OCI-LY1 (cell line): ENCODE measurements at regions not wholly inside any gene's neighbourhood (a gene's known extent, or its start where the extent isn't known, plus 50 kb on each side); places are given as distances from the start of the nearest gene placed in this dataset.

Experiments
- H2AFZ ChIP-seq: fragments of 200-600 bp; sonication (generic), shearing (Covaris generic); 2 replicates; pipeline ENCODE4 v1.6.0; 2014; ENCODE audit warnings: antibody characterized with exemption, mild to moderate bottlenecking, low read length
- H3F3A ChIP-seq: fragments of 200-600 bp; sonication (generic), shearing (Covaris generic); 2 replicates; pipeline ENCODE4 v1.6.0; 2014; ENCODE audit warnings: mild to moderate bottlenecking, antibody characterized with exemption, low read length, moderate library complexity; ENCODE audit not compliant: insufficient read depth
- H3K27ac ChIP-seq: fragments of 200-600 bp; sonication (generic); 2 replicates; pipeline ENCODE4 v1.5.1; 2014; ENCODE audit warnings: low read length, mixed run types, mild to moderate bottlenecking, low read depth; ENCODE audit not compliant: poor library complexity, severe bottlenecking
- H3K27me3 ChIP-seq: fragments of 200-600 bp; sonication (generic); 2 replicates; pipeline ENCODE4 v1.6.0; 2014; ENCODE audit warnings: antibody characterized with exemption, mild to moderate bottlenecking, low read length, moderate library complexity; ENCODE audit not compliant: insufficient read depth
- H3K36me3 ChIP-seq: fragments of 200-600 bp; sonication (generic); 2 replicates; pipeline ENCODE4 v1.6.1; 2014; ENCODE audit warnings: mild to moderate bottlenecking, antibody characterized with exemption, low read length, moderate library complexity, mixed read lengths; ENCODE audit not compliant: insufficient read depth
- H3K4me1 ChIP-seq: fragments of 200-600 bp; sonication (generic); 2 replicates; pipeline ENCODE4 v1.5.1; 2014; ENCODE audit warnings: mild to moderate bottlenecking, low read length, moderate library complexity; ENCODE audit not compliant: insufficient read depth, severe bottlenecking
- H3K4me2 ChIP-seq: fragments of 200-600 bp; sonication (generic), shearing (Covaris generic); 2 replicates; pipeline ENCODE4 v1.6.1; 2014; ENCODE audit warnings: low read length
- H3K4me3 ChIP-seq: fragments of 200-600 bp; sonication (generic); 2 replicates; pipeline ENCODE4 v1.5.1; 2014; ENCODE audit warnings: low read length, low read depth, mild to moderate bottlenecking, mixed read lengths; ENCODE audit not compliant: poor library complexity, severe bottlenecking
- H3K79me2 ChIP-seq: fragments of 200-600 bp; shearing (Covaris generic); 2 replicates; pipeline ENCODE4 v1.6.1; 2016; ENCODE audit warnings: mixed run types, low read length, mixed read lengths; ENCODE audit not compliant: insufficient read depth
- H3K9ac ChIP-seq: fragments of 200-600 bp; sonication (generic), shearing (Covaris generic); 2 replicates; pipeline ENCODE4 v1.6.1; 2014; ENCODE audit warnings: mild to moderate bottlenecking, low read length, mixed read lengths
- H3K9me2 ChIP-seq: fragments of 200-600 bp; sonication (generic), shearing (Covaris generic); 2 replicates; pipeline ENCODE4 v1.6.1; 2014; ENCODE audit warnings: low read depth, mild to moderate bottlenecking, low read length, mixed read lengths
- H3K9me3 ChIP-seq: fragments of 200-600 bp; shearing (Covaris generic); 2 replicates; pipeline ENCODE4 v1.6.1; 2014; ENCODE audit warnings: low read length, mixed read lengths
- H4K20me1 ChIP-seq: fragments of 200-600 bp; sonication (generic), shearing (Covaris generic); 2 replicates; pipeline ENCODE4 v1.6.0; 2016; ENCODE audit warnings: mild to moderate bottlenecking, low read length; ENCODE audit not compliant: insufficient read depth
- EZH2 ChIP-seq: fragments of 200-600 bp; sonication (generic), shearing (Covaris generic); IDR thresholded peaks from 2 replicates; pipeline ENCODE4 v1.8.0; 2017; ENCODE audit warnings: borderline replicate concordance, mixed run types, mild to moderate bottlenecking, antibody characterized with exemption, low read length, moderate library complexity, mixed read lengths
- TF ChIP-seq, protein P1 (sequence below): fragments of 200-600 bp; sonication (generic), shearing (Covaris generic); IDR thresholded peaks from 2 replicates; pipeline ENCODE4 v1.5.1; 2017; ENCODE audit warnings: mild to moderate bottlenecking, antibody characterized with exemption, low read length, moderate library complexity, mixed read lengths

GRCh38 chr2:173708806-173709205 is 256.4 kb downstream of the SP3 start:
- Histone ChIP-seq H2AFZ (no peak overlapping the region), H3K27me3 (no peaks in the 10 kb centered on the region), H3K4me3 (no peak overlapping the region), H3K9ac (no peak overlapping the region), H3K9me2 (no peaks in the 10 kb centered on the region), H3K36me3 (no peaks in the 10 kb centered on the region), H3K4me2 (no peak overlapping the region), H4K20me1 (no peaks in the 10 kb centered on the region), H3K4me1 (no peaks in the 10 kb centered on the region), H3F3A (no peaks in the 10 kb centered on the region), H3K9me3 (no peaks in the 10 kb centered on the region), H3K79me2 (no peaks in the 10 kb centered on the region), H3K27ac (no peak overlapping the region)
- TF ChIP-seq EZH2, result no peak
- TF ChIP-seq, protein P1, sequence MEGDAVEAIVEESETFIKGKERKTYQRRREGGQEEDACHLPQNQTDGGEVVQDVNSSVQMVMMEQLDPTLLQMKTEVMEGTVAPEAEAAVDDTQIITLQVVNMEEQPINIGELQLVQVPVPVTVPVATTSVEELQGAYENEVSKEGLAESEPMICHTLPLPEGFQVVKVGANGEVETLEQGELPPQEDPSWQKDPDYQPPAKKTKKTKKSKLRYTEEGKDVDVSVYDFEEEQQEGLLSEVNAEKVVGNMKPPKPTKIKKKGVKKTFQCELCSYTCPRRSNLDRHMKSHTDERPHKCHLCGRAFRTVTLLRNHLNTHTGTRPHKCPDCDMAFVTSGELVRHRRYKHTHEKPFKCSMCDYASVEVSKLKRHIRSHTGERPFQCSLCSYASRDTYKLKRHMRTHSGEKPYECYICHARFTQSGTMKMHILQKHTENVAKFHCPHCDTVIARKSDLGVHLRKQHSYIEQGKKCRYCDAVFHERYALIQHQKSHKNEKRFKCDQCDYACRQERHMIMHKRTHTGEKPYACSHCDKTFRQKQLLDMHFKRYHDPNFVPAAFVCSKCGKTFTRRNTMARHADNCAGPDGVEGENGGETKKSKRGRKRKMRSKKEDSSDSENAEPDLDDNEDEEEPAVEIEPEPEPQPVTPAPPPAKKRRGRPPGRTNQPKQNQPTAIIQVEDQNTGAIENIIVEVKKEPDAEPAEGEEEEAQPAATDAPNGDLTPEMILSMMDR, result no peak

GRCh38 chr2:173711816-173712215 is 253.4 kb downstream of the SP3 start:
- Histone ChIP-seq H3K27me3 (no peaks in the 10 kb centered on the region), H3K27ac (no peak overlapping the region), H3F3A (no peaks in the 10 kb centered on the region), H3K79me2 (no peaks in the 10 kb centered on the region), H3K9me2 (no peaks in the 10 kb centered on the region), H3K9ac (no peak overlapping the region), H3K4me1 (no peaks in the 10 kb centered on the region), H3K9me3 (no peaks in the 10 kb centered on the region), H3K4me3 (no peak overlapping the region), H4K20me1 (no peaks in the 10 kb centered on the region), H2AFZ (no peak overlapping the region), H3K4me2 (no peak overlapping the region), H3K36me3 (no peaks in the 10 kb centered on the region)
- TF ChIP-seq, protein P1, result no peak
- TF ChIP-seq EZH2, result no peak

- Histone ChIP-seq H3K4me2 (no peak overlapping the region), H3K27me3 (no peaks in the 10 kb centered on the region), H4K20me1 (no peaks in the 10 kb centered on the region), H3F3A (no peaks in the 10 kb centered on the region), H2AFZ (no peak overlapping the region), H3K9me2 (no peaks in the 10 kb centered on the region), H3K4me3 (no peak overlapping the region), H3K79me2 (no peaks in the 10 kb centered on the region), H3K27ac (no peak overlapping the region), H3K36me3 (no peaks in the 10 kb centered on the region), H3K9me3 (no peaks in the 10 kb centered on the region), H3K9ac (no peak overlapping the region), H3K4me1 (no peaks in the 10 kb centered on the region)
- no peak for TF ChIP-seq EZH2
- TF ChIP-seq, protein P1, result no peak
Measured at GRCh38 chr2:173713904-173714555, 251.1 kb downstream of the SP3 start.
